C4-2B (cell line): ENCODE measurements at regions not wholly inside any gene's neighbourhood (a gene's known extent, or its start where the extent isn't known, plus 50 kb on each side); places are given as distances from the start of the nearest gene placed in this dataset.

ENCODE experiments used
- ZFX ChIP-seq: fragments of 450-650 bp; IDR thresholded peaks from 2 replicates; pipeline ENCODE4 v1.6.1; 2017
- TF ChIP-seq, protein P1 (sequence below): fragments of 450-650 bp; conservative IDR thresholded peaks from 2 replicates; pipeline ENCODE4 v1.5.1; 2017; ENCODE audit warnings: mild to moderate bottlenecking

GRCh38 chr1:81708250-81708649, 92.5 kb upstream of the ADGRL2 start:
- TF ChIP-seq, protein P1, sequence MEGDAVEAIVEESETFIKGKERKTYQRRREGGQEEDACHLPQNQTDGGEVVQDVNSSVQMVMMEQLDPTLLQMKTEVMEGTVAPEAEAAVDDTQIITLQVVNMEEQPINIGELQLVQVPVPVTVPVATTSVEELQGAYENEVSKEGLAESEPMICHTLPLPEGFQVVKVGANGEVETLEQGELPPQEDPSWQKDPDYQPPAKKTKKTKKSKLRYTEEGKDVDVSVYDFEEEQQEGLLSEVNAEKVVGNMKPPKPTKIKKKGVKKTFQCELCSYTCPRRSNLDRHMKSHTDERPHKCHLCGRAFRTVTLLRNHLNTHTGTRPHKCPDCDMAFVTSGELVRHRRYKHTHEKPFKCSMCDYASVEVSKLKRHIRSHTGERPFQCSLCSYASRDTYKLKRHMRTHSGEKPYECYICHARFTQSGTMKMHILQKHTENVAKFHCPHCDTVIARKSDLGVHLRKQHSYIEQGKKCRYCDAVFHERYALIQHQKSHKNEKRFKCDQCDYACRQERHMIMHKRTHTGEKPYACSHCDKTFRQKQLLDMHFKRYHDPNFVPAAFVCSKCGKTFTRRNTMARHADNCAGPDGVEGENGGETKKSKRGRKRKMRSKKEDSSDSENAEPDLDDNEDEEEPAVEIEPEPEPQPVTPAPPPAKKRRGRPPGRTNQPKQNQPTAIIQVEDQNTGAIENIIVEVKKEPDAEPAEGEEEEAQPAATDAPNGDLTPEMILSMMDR = no peak
- TF ChIP-seq ZFX = no peak
